ENCODE measurements at regions not wholly inside any gene's neighbourhood (a gene's known extent, or its start where the extent isn't known, plus 50 kb on each side); places are given as distances from the start of the nearest gene placed in this dataset.

- WGBS, 2 donors: 66 to 72% methylated on average over 4 of the region's 4 CpGs
- H3K9me3 ChIP-seq: no peaks in the 10 kb centered on the region
- intact Hi-C loops (cut with DNase I): no loop called here
- no peak for TF ChIP-seq CTCF (IDR thresholded peaks at IDR 0.05)
- TF ChIP-seq POLR2A (IDR thresholded peaks at IDR 0.05): no peak
- no peak overlapping the region for H3K4me3 ChIP-seq
- DNase-seq: no peak
- H3K36me3 ChIP-seq: no peaks in the 10 kb centered on the region
- no peaks in the 10 kb centered on the region for H3K27me3 ChIP-seq
- no peaks in the 10 kb centered on the region for H3K4me1 ChIP-seq
- no peak overlapping the region for H3K27ac ChIP-seq
These were observed 815.8 kb upstream of the FAM98A start for GRCh38 chr2:34414856-34415255.

- H3K4me3 ChIP-seq: no peak overlapping the region
- intact Hi-C loops (cut with DNase I): no loop called here
- no peaks in the 10 kb centered on the region for H3K27me3 ChIP-seq
- no peaks in the 10 kb centered on the region for H3K4me1 ChIP-seq
- WGBS, 2 donors: 25 to 35% methylated on average over 4 of the region's 4 CpGs
- no peaks in the 10 kb centered on the region for H3K9me3 ChIP-seq
- no peaks in the 10 kb centered on the region for H3K36me3 ChIP-seq
- TF ChIP-seq CTCF (IDR thresholded peaks at IDR 0.05) (no peak), POLR2A (IDR thresholded peaks at IDR 0.05) (no peak)
- no peak overlapping the region for H3K27ac ChIP-seq
- no peak for DNase-seq
These were observed 809.0 kb upstream of the FAM98A start for GRCh38 chr2:34408100-34408499.

GRCh38 chr2:34403512-34403911 lies 804.4 kb upstream of the FAM98A start:
- TF ChIP-seq CTCF (IDR thresholded peaks at IDR 0.05) (no peak), POLR2A (IDR thresholded peaks at IDR 0.05) (no peak)
- no peaks in the 10 kb centered on the region for H3K36me3 ChIP-seq
- DNase-seq: no peak
- no peaks in the 10 kb centered on the region for H3K27me3 ChIP-seq
- intact Hi-C loops (cut with DNase I): no loop called here
- H3K27ac ChIP-seq: no peak overlapping the region
- H3K4me3 ChIP-seq: no peak overlapping the region
- H3K9me3 ChIP-seq: no peaks in the 10 kb centered on the region
- 78 to 80% methylated on average over 2 of the region's 2 CpGs for WGBS, 2 donors
- no peaks in the 10 kb centered on the region for H3K4me1 ChIP-seq

GRCh38 chr2:34402376-34402775 lies 803.3 kb upstream of the FAM98A start:
- no peaks in the 10 kb centered on the region for H3K36me3 ChIP-seq
- 86 to 95% methylated on average over 3 of the region's 3 CpGs for WGBS, 2 donors
- no peaks in the 10 kb centered on the region for H3K9me3 ChIP-seq
- no peak overlapping the region for H3K27ac ChIP-seq
- H3K4me1 ChIP-seq: no peaks in the 10 kb centered on the region
- no peaks in the 10 kb centered on the region for H3K27me3 ChIP-seq
- H3K4me3 ChIP-seq: no peak overlapping the region
- no peak for DNase-seq
- TF ChIP-seq POLR2A (IDR thresholded peaks at IDR 0.05) (no peak), CTCF (IDR thresholded peaks at IDR 0.05) (no peak)
- intact Hi-C loops (cut with DNase I): no loop called here

- TF ChIP-seq CTCF (IDR thresholded peaks at IDR 0.05) (no peak), POLR2A (IDR thresholded peaks at IDR 0.05) (no peak)
- H3K9me3 ChIP-seq: no peaks in the 10 kb centered on the region
- H3K27me3 ChIP-seq: no peaks in the 10 kb centered on the region
- H3K27ac ChIP-seq: no peak overlapping the region
- intact Hi-C loops (cut with DNase I): no loop called here
- H3K36me3 ChIP-seq: no peaks in the 10 kb centered on the region
- DNase-seq: no peak
- H3K4me3 ChIP-seq: no peak overlapping the region
- 71 to 82% methylated on average over 5 of the region's 5 CpGs for WGBS, 2 donors
- no peaks in the 10 kb centered on the region for H3K4me1 ChIP-seq
These were observed 802.1 kb upstream of the FAM98A start for GRCh38 chr2:34401186-34401585.
